Testis (tissue), 2 donors: ENCODE measurements at regions not wholly inside any gene's neighbourhood (a gene's known extent, or its start where the extent isn't known, plus 50 kb on each side); places are given as distances from the start of the nearest gene placed in this dataset.

Experiments
- CTCF ChIP-seq, 3 experiments: fragments of 450-650 bp in 2 of 3; fragments of 200-600 bp in 1 of 3; sonication (generic) in 1 of 3; IDR thresholded peaks; one replicate each; pipeline ENCODE4 v1.5.1; 2016 to 2019; ENCODE audit warnings: antibody characterized with exemption in 3 of 3, mild to moderate bottlenecking in 2 of 3, moderate library complexity in 1 of 3
- POLR2A ChIP-seq: fragments of 450-650 bp; IDR thresholded peaks from one replicate; pipeline ENCODE4 v1.6.1; 2017; ENCODE audit warnings: antibody characterized with exemption, mild to moderate bottlenecking, moderate library complexity

- no peak for TF ChIP-seq CTCF (IDR thresholded peaks at IDR 0.05)
- TF ChIP-seq POLR2A, result no peak
Observed at GRCh38 chr4:29243054-29243453, 1477.1 kb upstream of the PCDH7 start.
